GM23338 (cell line): ENCODE measurements at regions not wholly inside any gene's neighbourhood (a gene's known extent, or its start where the extent isn't known, plus 50 kb on each side); places are given as distances from the start of the nearest gene placed in this dataset.

Experiments used
- ATAC-seq: fragments of 200-7000 bp; cut with Tn5 transposase; 3 replicates; pipeline ENCODE4 v1.9.1; 2020
- DNase-seq: peaks from one replicate; pipeline ENCODE4 v3.0.0-alpha.2; 2015; ENCODE audit warnings: low spot score
- H2AFZ ChIP-seq: fragments of 200-600 bp; sonication (generic); 2 replicates; pipeline ENCODE4 v1.8.0; 2016; ENCODE audit warnings: antibody characterized with exemption, mild to moderate bottlenecking, moderate library complexity
- H3F3A ChIP-seq: fragments of 200-600 bp; sonication (generic); replicated peaks from 2 replicates; pipeline ENCODE4 v1.8.0; 2017; ENCODE audit warnings: antibody characterized with exemption, mixed run types, low read depth
- H3K27ac ChIP-seq: fragments of 200-600 bp; sonication (generic); 2 replicates; pipeline ENCODE4 v1.6.1; 2016; ENCODE audit warnings: low read depth
- H3K27me3 ChIP-seq: fragments of 200-600 bp; sonication (generic); 2 replicates; pipeline ENCODE4 v1.8.0; 2016; ENCODE audit warnings: mild to moderate bottlenecking, mixed run types, moderate library complexity; ENCODE audit not compliant: insufficient read depth
- H3K36me3 ChIP-seq: fragments of 200-600 bp; sonication (generic); 2 replicates; pipeline ENCODE4 v1.8.0; 2016; ENCODE audit warnings: mild to moderate bottlenecking; ENCODE audit not compliant: insufficient read depth
- H3K4me1 ChIP-seq: fragments of 200-600 bp; sonication (generic); 2 replicates; pipeline ENCODE4 v1.8.0; 2016; ENCODE audit warnings: mild to moderate bottlenecking, moderate library complexity; ENCODE audit not compliant: insufficient read depth
- H3K4me2 ChIP-seq: fragments of 200-600 bp; sonication (generic); 2 replicates; pipeline ENCODE4 v1.7.1; 2017; ENCODE audit warnings: mixed run types
- H3K4me3 ChIP-seq: fragments of 200-600 bp; sonication (generic); 2 replicates; pipeline ENCODE4 v1.6.1; 2016; ENCODE audit warnings: mixed run types
- H3K79me2 ChIP-seq: fragments of 200-600 bp; sonication (generic); replicated peaks from 2 replicates; pipeline ENCODE4 v1.8.0; 2017; ENCODE audit warnings: mild to moderate bottlenecking; ENCODE audit not compliant: insufficient read depth
- H3K9me2 ChIP-seq: fragments of 200-600 bp; sonication (generic); 2 replicates; pipeline ENCODE4 v1.8.0; 2017; ENCODE audit not compliant: insufficient read depth
- H4K20me1 ChIP-seq: fragments of 200-600 bp; sonication (generic); replicated peaks from 2 replicates; pipeline ENCODE4 v1.8.0; 2017; ENCODE audit warnings: mild to moderate bottlenecking; ENCODE audit not compliant: insufficient read depth
- H3K27ac Mint-ChIP-seq: 2 replicates; pipeline ENCODE4 v1.8.0; 2020; ENCODE audit warnings: inconsistent platforms, mild to moderate bottlenecking, moderate library complexity, mixed read lengths
- H3K27me3 Mint-ChIP-seq: 3 replicates; pipeline ENCODE4 v1.8.0; 2022; ENCODE audit warnings: low read depth, mild to moderate bottlenecking, moderate library complexity, mixed read lengths, inconsistent platforms; ENCODE audit not compliant: insufficient read depth, poor library complexity
- H3K36me3 Mint-ChIP-seq: 3 replicates; pipeline ENCODE4 v1.8.0; 2021; ENCODE audit warnings: low read depth, mild to moderate bottlenecking, inconsistent platforms, moderate library complexity, mixed read lengths
- H3K4me1 Mint-ChIP-seq: 3 replicates; pipeline ENCODE4 v1.8.0; 2020; ENCODE audit warnings: mild to moderate bottlenecking, inconsistent platforms, mixed read lengths
- H3K4me3 Mint-ChIP-seq: 3 replicates; pipeline ENCODE4 v1.8.0; 2021; ENCODE audit warnings: moderate library complexity, mild to moderate bottlenecking, inconsistent platforms, mixed read lengths
- H3K9me3 Mint-ChIP-seq: 3 replicates; pipeline ENCODE4 v1.8.0; 2020; ENCODE audit warnings: moderate library complexity, mild to moderate bottlenecking, inconsistent platforms, mixed read lengths
- CTCF ChIP-seq, 2 experiments: fragments of 200-600 bp in 1 of 2; sonication (generic) in 1 of 2; conservative IDR thresholded peaks; 2 replicates each; pipeline versions ENCODE4 v1.5.1 to v1.6.1; 2016 to 2017; ENCODE audit warnings: antibody characterized with exemption in 2 of 2, low read depth in 2 of 2, mild to moderate bottlenecking in 2 of 2, moderate library complexity in 1 of 2
- EZH2 ChIP-seq: fragments of 200-600 bp; sonication (generic); IDR thresholded peaks from one replicate; pipeline ENCODE4 v1.8.0; 2017; ENCODE audit warnings: antibody characterized with exemption, mild to moderate bottlenecking, low read depth; ENCODE audit not compliant: unreplicated experiment
- JUNB ChIP-seq: IDR thresholded peaks from one replicate; pipeline ENCODE4 v1.6.1; 2016; ENCODE audit warnings: antibody characterized with exemption; ENCODE audit not compliant: unreplicated experiment
- STAT1 ChIP-seq: IDR thresholded peaks from one replicate; pipeline ENCODE4 v1.6.1; 2016; ENCODE audit warnings: antibody characterized with exemption; ENCODE audit not compliant: unreplicated experiment
- ZNF114 ChIP-seq: fragments of 250-450 bp; sonication (Bioruptor Pico); IDR thresholded peaks from 2 replicates; pipeline ENCODE4 v1.5.0; 2020; ENCODE audit warnings: mild to moderate bottlenecking, moderate library complexity
- ZNF331 ChIP-seq: fragments of 250-450 bp; sonication (Bioruptor Pico); IDR thresholded peaks from 2 replicates; pipeline ENCODE4 v1.5.0; 2020; ENCODE audit warnings: low read depth, mild to moderate bottlenecking, moderate library complexity
- ZNF462 ChIP-seq: fragments of 250-450 bp; sonication (Bioruptor Pico); IDR thresholded peaks from 2 replicates; pipeline ENCODE4 v1.5.0; 2020; ENCODE audit warnings: mild to moderate bottlenecking, moderate library complexity

GRCh38 chr3:75015280-75015679 lies 400.8 kb upstream of the CNTN3 start:
- Histone ChIP-seq H3K9me2 (no peaks in the 10 kb centered on the region), H4K20me1 (no peaks in the 10 kb centered on the region), H3K4me3 (no peak overlapping the region), H3K27ac (no peak overlapping the region), H3K4me2 (no peak overlapping the region), H3K79me2 (no peaks in the 10 kb centered on the region), H3K4me1 (no peaks in the 10 kb centered on the region), H2AFZ (no peak overlapping the region), H3F3A (no peaks in the 10 kb centered on the region), H3K36me3 (no peaks in the 10 kb centered on the region), H3K27me3 (no peaks in the 10 kb centered on the region)
- no peaks in the 10 kb centered on the region for H3K9me3 Mint-ChIP-seq
- H3K27ac Mint-ChIP-seq = no peak overlapping the region
- no peaks in the 10 kb centered on the region; the same call in 2 of the 3 replicates for H3K4me1 Mint-ChIP-seq
- no peak overlapping the region for H3K4me3 Mint-ChIP-seq
- no peaks in the 10 kb centered on the region for H3K36me3 Mint-ChIP-seq
- TF ChIP-seq CTCF (conservative IDR thresholded peaks at IDR 0.05; ENCODE audit: low read depth in 2 of 2) (no peak), JUNB (no peak), ZNF114 (CRISPR knock-in tag) (no peak), STAT1 (no peak), EZH2 (no peak), ZNF331 (no peak), ZNF462 (no peak)
- DNase-seq (no peak), ATAC-seq (no peak)
- H3K27me3 Mint-ChIP-seq = peaks cover 2% of the 10 kb centered on the region
